ENCODE measurements at regions not wholly inside any gene's neighbourhood (a gene's known extent, or its start where the extent isn't known, plus 50 kb on each side); places are given as distances from the start of the nearest gene placed in this dataset.
"Not testable (repeated sequence)": the region's sequence is repeated elsewhere in the genome, so short reads cannot be mapped to it uniquely, and the experiment has no call there.

- no peak for DNase-seq
These were observed 134.7 kb upstream of the RHOBTB1 start for GRCh38 chr10:61078542-61079275.

- no peak for DNase-seq
These were observed 132.7 kb upstream of the RHOBTB1 start for GRCh38 chr10:61076572-61077114.

DNA sequence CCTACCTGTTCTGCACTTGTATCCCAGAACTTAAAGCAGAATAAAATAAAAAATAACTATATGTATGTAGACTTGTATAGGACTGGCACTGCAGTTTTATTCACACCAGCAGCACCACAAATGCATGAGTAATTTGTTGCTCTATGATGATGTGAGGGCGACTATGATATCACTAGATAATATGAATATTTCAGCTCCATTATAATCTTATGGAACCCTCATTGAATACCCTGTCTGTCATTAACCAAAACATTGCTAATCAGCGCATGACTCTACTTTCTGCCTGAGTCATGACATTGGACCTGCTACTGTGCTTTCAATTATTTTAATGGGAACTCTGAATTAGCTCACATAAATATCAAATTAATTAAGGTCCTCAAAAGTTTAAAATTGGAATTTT lies 129.4 kb upstream of the RHOBTB1 start:
- DNase-seq: no peak

GRCh38 chr10:61071580-61071979 lies 127.6 kb upstream of the RHOBTB1 start:
- no peak for DNase-seq

- no peak for DNase-seq
These were observed 124.5 kb upstream of the RHOBTB1 start for GRCh38 chr10:61068471-61068870.

- no peak for DNase-seq
These were observed 123.8 kb upstream of the RHOBTB1 start for GRCh38 chr10:61067671-61068336.

GRCh38 chr10:61066661-61067344 lies 122.8 kb upstream of the RHOBTB1 start:
- no peak for DNase-seq

DNA sequence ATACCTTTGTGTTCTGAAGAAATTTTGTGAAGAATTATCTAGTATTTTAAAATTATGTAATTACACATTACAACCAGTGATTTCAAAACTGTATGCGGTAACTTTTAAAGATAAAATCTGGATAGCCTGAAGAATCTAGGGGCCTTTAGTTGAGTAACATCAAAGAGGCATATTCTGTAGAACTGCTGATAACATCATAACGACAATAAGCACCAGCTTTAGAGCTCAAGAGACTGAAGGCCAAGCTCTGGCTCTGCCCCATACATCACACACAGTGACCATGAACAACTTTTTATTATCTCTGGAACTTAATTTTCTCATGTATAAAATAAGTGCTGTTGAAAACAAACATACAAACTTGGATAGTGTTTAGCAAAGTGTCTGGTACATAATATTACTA lies 121.1 kb upstream of the RHOBTB1 start:
- no peak for DNase-seq

DNA sequence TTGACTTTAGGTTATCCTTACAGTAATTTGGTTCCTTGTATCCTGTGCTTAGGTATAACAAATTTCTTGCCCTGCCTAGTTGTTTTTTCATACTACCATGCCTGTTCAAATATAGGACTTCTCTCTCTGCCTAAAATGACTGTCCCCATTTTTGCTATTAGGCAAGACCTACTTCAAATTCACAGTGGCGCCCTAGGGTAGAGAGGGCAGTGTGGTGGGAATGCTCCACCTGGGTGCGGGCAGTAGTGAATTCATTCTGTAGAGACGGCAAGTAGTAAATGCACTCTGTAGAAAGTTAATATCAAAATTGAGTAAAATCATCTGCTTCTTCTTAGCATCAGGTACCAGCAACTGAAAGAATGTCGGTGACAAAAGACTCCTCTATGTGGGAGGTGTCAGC lies 120.4 kb upstream of the RHOBTB1 start:
- DNase-seq: no peak

DNA sequence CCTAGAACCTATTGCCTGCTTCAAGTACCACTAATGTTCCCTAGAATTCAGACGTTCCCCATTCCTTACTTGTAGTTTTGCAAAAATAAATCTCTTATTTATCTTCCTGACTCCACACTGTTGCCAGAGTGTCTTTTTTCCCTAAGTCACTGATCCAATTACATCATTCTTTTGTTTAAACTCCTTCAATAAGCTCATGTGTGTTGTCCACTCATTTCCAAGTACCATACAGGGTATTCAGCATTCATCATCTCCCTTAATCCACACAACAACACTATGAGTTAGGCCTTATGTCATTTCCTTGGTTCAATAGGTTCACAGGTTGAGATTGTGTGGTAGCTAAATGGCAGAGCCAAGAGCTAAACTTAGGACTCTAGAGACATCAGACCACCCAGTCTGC lies 119.9 kb upstream of the RHOBTB1 start:
- DNase-seq: no peak

GRCh38 chr10:61063034-61063433 lies 119.0 kb upstream of the RHOBTB1 start:
- DNase-seq: no peak

- DNase-seq: no peak
These were observed 118.0 kb upstream of the RHOBTB1 start for GRCh38 chr10:61061923-61062504.

- no peak for DNase-seq
These were observed 115.7 kb upstream of the RHOBTB1 start for GRCh38 chr10:61059636-61060035.

GRCh38 chr10:61052469-61053205 lies 108.7 kb upstream of the RHOBTB1 start:
- DNase-seq: no peak

GRCh38 chr10:61051344-61051743 lies 107.4 kb upstream of the RHOBTB1 start:
- DNase-seq: no peak

DNA sequence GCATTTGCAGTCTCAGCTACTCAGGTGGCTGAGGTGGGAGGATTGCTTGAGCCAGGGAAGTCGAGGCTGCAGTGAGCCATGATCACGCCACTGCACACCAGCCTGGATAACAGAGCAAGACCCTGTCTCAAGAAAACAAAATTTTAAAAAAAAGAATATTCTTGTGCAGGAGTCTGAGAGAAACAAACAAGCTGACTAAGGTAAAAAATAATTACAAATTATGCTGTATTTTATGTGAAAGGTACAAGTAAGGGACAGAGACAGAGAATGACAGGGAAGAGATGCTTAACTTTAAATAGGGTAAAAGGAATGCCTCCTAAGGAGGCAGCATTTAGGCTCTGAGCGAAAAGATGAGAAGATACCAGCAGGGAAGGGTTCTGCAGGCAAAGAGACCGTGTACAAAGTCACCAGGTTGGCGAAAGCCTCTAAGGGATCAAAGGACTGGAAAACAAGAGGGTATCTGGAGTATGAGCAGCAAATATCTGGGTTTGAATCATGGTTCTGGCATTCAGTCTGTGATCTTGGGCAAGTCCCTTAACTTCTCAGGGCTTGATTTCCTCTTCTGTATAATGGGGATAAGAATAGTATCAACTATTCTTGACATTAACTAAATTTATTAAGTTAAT lies 106.2 kb upstream of the RHOBTB1 start:
- no peak for DNase-seq

GRCh38 chr10:61049386-61049785 lies 105.4 kb upstream of the RHOBTB1 start:
- no peak for DNase-seq

GRCh38 chr10:61047788-61048560 lies 104.0 kb upstream of the RHOBTB1 start:
- no peak for DNase-seq

GRCh38 chr10:61047081-61047480 lies 103.1 kb upstream of the RHOBTB1 start:
- no peak for DNase-seq

DNA sequence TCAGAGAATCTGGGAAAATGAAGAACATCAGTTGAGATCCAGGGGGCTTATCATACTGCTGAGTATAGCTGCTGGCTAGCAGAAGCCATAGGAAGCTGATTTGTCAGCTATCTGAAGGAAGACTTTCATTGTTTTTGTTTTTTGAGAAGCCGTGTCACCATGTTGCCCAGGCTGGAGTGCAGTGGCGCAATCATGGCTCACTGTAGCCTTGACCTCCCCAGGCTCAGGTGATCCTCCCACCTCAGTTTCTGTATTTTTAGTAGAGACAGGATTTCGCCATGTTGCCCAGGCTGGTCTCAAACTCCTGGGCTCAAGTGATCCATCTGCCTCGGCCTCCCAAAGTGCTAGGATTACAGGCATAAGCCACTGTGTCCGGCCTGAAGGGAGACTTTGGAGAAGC lies 101.5 kb upstream of the RHOBTB1 start:
- not testable (repeated sequence) for DNase-seq

- no peak for DNase-seq
These were observed 98.5 kb upstream of the RHOBTB1 start for GRCh38 chr10:61042533-61042932.

All from NCI-H187 (cell line).